ENCODE measurements at regions not wholly inside any gene's neighbourhood (a gene's known extent, or its start where the extent isn't known, plus 50 kb on each side); places are given as distances from the start of the nearest gene placed in this dataset.

DNA sequence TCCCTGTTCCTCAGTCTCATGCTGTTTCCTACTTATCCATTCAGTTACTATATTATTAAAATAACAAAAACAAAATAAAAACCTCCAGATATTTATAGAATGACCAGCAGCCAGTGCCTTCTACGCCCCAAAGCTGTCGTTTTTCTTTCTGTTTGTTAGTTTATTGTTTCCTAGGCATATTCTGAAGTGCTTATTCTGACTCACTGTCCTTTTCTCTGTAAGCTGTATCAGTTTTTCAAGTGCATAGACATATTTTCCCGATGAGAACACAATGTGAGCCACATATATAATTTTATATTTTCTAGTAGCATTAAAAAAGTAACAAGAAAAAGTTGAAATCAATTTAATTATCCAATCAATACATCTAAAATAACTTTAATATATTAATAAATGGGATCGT is 2158.6 kb upstream of the TENM3 start:
- Histone ChIP-seq H3K27me3 (ENCODE audit: insufficient read depth, low read length) (no peaks in the 10 kb centered on the region), H3K4me3 (ENCODE audit: low read length) (no peak overlapping the region), H3K9me3 (ENCODE audit: low read depth, low read length) (no peaks in the 10 kb centered on the region), H3K4me1 (ENCODE audit: insufficient read depth, low read length) (no peaks in the 10 kb centered on the region)

DNA sequence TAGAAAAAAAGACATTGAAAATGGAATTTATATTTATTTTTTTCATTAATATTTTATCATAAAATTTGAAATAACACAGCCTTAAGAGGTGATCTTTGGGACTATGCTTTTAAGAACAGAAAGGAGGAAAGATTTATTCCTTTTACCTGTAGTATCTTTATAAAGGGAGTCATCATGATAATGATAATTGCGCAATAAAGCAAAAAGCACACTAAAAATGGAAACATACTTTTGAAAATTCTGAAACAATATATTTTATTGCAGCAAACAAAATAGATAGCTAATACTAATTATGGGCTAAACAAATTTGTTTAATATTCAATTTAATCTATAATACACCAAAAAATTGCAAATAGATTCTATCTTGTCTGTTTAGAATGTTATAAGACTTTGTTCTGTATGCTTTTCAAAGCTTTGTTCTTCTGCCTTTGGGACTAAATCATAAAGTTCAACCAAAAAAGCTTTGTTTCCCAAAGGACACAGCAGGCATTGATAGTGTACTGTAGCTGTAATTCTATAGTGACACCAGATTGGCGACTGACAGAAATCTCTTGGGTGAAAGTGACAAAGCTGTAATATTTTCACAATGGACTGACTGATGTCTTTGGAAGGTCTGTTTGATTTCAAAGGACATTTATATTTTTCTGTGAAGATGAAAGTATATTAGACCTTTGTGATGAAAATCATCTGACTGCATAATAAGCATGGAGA is 2156.6 kb upstream of the TENM3 start:
- Histone ChIP-seq H3K4me3 (ENCODE audit: low read length) (no peak overlapping the region), H3K4me1 (ENCODE audit: insufficient read depth, low read length) (no peaks in the 10 kb centered on the region), H3K27me3 (ENCODE audit: insufficient read depth, low read length) (no peaks in the 10 kb centered on the region), H3K9me3 (ENCODE audit: low read depth, low read length) (no peaks in the 10 kb centered on the region)

DNA sequence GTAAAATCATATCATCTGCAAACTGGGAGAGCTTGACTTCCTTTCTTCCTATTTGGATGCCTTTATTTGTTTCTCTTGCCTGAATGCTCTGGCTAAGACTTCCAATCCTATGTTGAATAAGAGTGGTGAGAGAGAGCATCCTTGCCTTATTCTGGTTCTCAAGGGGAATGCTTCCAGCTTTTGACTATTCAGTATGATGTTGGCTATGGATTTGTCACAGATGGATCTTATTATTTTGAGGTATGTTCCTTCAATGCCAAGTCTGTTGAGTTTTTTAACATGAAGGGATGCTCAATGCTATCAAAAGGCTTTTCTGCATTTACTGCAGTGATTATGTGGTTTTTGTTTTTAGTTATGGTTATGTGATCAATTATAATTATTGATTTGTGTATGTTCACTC is 2144.6 kb upstream of the TENM3 start:
- H3K9me3 ChIP-seq (ENCODE audit: low read depth, low read length) = no peaks in the 10 kb centered on the region
- H3K4me1 ChIP-seq (ENCODE audit: insufficient read depth, low read length) = no peaks in the 10 kb centered on the region
- no peak overlapping the region for H3K4me3 ChIP-seq (ENCODE audit: low read length)
- no peaks in the 10 kb centered on the region for H3K27me3 ChIP-seq (ENCODE audit: insufficient read depth, low read length)

DNA sequence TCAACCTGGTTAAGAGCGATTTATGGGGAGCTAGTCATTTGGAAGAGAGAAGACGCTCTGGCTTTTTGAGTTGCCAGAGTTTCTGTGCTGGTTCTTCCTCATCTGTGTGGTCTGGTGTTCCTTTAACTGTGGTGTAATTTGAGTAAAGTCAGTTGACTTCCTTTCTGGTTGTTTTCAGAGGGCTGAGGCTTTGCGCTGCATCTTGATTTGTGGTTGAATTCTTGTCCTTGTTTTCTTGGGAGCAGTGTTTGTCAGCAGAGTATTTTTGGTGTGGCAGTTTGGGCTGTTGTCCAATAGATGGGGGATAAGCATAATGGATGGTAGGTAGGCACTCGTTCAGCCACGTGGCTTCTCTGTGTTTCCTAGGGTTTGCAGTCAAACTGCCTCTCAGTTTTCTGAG is 2143.2 kb upstream of the TENM3 start:
- no peaks in the 10 kb centered on the region for H3K27me3 ChIP-seq (ENCODE audit: insufficient read depth, low read length)
- no peak overlapping the region for H3K4me3 ChIP-seq (ENCODE audit: low read length)
- H3K4me1 ChIP-seq (ENCODE audit: insufficient read depth, low read length) = no peaks in the 10 kb centered on the region

DNA sequence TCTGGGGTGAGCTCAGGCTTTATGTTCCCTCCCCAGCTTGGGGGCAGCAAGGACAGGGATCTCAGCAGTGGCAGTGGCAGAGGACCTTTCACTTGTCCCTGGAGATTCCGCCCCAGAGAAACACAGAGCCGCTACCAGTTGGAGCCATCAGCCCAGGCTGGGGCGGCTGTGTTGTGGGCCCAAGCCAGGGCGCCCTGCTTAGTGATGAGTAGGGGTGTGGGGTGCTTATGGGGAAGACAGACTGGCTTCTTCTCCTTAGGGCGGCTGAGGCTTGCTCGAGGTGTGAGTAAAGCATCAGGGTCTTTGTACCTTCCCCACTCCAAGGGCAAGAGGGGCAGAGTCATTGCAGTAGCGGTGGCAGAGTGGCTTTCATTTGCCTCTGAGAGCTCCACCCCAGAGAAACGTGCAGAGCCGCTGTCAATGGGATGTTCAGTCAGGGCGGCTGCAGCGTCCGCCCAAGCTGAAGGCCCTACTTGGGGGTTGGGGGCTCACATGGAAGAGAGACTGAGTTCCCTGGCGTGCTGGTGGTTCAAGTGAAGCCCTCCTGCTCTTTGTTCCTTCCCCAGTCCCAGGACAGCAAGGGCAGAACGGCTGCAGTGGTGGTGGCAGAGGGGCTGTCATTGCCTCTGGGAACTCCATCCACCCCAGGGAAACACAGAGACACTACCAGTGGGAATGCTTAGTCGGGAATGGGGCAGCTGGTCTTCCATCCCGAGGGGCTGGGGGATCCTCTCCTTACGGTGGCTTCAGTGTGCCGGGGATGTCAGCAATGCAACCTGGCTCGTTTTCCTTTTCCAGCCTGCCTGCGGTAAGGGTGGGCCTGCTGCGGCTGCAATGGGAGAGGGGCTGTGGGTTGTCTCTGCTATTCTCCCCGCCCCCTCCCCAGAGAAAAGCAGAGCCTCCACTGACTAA is 2142.5 kb upstream of the TENM3 start:
- Histone ChIP-seq H3K9me3 (ENCODE audit: low read depth, low read length) (no peaks in the 10 kb centered on the region), H3K4me3 (ENCODE audit: low read length) (no peak overlapping the region), H3K27me3 (ENCODE audit: insufficient read depth, low read length) (no peaks in the 10 kb centered on the region), H3K4me1 (ENCODE audit: insufficient read depth, low read length) (no peaks in the 10 kb centered on the region)

More for the DNA sequence above, 2143.2 kb upstream of the TENM3 start:
- no peaks in the 10 kb centered on the region for H3K9me3 ChIP-seq (ENCODE audit: low read depth, low read length)

DNA sequence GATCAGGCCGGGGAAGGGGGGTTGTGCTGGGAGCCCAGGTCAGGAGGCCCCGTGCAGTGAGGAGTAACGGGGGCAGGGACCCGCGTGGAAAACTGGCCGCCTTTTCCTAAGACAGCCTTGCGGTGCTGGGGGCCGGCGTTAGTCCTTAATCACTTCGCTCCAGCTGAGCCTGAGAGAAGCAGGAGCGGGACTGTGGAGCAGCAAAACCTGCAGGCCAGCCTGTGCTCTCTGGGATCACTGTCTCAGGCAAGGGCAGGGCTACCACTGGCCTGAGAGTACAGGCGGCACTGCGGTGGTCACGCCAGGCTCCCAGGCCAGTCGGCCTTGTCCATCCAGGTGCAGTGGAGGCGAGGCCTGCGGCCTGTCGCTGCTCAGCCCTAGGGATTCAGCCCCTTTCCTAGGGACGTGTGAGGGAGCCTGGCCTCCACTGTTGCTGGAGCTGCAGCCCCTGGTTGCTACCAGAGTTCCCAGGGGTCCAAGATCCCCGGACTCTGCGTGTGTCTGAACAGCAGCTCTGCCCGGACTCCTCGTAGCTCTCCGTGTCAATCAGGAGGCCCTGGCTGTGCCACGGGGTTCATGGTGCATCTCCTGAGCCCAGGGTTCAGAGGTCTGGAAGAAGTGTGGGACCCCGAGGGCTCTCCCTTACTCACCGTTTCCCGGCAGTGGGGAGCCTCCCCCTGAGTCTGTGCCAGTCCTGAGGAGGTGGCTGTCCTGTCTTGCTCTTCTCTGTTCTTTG is 2141.7 kb upstream of the TENM3 start:
- no peaks in the 10 kb centered on the region for H3K9me3 ChIP-seq (ENCODE audit: low read depth, low read length)
- no peaks in the 10 kb centered on the region for H3K4me1 ChIP-seq (ENCODE audit: insufficient read depth, low read length)

DNA sequence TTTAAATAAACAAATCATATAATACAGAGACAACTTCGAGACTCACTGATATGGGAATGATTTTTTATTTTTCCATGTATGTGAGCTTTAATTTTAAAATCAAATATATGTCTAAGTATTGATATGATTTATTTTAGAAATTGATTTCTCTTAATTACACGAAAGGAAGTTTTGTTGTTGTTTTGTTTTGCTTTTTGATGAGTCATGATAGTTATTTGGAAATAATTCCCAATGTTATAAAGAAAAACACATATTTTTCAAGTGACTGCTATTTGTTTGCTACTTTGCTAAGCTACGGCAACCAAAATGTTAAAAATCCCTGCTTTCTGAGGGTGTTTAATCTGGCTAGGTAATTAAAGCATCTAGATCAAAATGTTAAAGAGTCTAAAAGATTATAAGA is 2139.4 kb upstream of the TENM3 start:
- H3K4me3 ChIP-seq (ENCODE audit: low read length) = no peak overlapping the region
- H3K4me1 ChIP-seq (ENCODE audit: insufficient read depth, low read length) = no peaks in the 10 kb centered on the region
- no peaks in the 10 kb centered on the region for H3K27me3 ChIP-seq (ENCODE audit: insufficient read depth, low read length)
- no peaks in the 10 kb centered on the region for H3K9me3 ChIP-seq (ENCODE audit: low read depth, low read length)

More for the DNA sequence above, 2141.7 kb upstream of the TENM3 start:
- no peak overlapping the region for H3K4me3 ChIP-seq (ENCODE audit: low read length)
- no peaks in the 10 kb centered on the region for H3K27me3 ChIP-seq (ENCODE audit: insufficient read depth, low read length)

DNA sequence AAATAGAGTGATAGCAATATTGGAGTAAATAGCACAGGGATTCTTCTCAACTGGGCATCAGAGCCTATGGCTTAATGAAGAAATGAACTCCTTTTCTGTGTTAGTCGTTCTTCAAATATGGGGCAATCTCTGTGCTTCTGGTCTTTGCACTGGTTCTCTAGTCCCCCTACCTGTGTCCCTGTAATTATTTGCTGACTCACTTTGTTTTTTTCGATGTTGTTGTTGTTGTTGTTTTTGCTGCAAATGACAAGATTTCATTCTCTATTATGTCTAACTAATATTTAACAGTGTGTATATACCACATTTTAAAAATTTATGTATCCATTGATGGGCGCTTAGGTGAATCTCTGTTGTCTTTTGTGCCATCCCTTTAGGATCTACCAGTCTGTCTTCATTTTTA is 2137.8 kb upstream of the TENM3 start:
- Histone ChIP-seq H3K9me3 (ENCODE audit: low read depth, low read length) (no peaks in the 10 kb centered on the region), H3K27me3 (ENCODE audit: insufficient read depth, low read length) (no peaks in the 10 kb centered on the region), H3K4me1 (ENCODE audit: insufficient read depth, low read length) (no peaks in the 10 kb centered on the region), H3K4me3 (ENCODE audit: low read length) (no peak overlapping the region)

DNA sequence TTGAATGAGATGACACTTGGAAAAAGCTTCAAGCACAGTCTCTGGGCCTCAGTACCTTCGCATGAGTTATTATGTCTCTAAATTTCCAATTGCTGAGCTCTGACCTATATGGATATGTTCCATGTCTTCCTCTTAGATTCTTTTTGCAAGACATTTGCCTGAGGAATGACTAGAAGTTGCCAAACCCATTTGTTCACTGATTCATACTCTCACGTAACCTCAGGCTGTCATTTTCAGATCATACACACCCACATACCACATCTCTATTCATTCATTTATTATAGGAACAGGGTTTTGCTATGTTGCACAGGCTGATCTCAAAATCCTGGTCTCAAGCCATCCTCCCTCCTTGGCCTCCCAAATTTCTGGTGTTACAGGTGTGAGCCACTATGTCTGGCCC is 2137.1 kb upstream of the TENM3 start:
- Histone ChIP-seq H3K4me3 (ENCODE audit: low read length) (no peak overlapping the region), H3K4me1 (ENCODE audit: insufficient read depth, low read length) (no peaks in the 10 kb centered on the region), H3K27me3 (ENCODE audit: insufficient read depth, low read length) (no peaks in the 10 kb centered on the region), H3K9me3 (ENCODE audit: low read depth, low read length) (no peaks in the 10 kb centered on the region)

DNA sequence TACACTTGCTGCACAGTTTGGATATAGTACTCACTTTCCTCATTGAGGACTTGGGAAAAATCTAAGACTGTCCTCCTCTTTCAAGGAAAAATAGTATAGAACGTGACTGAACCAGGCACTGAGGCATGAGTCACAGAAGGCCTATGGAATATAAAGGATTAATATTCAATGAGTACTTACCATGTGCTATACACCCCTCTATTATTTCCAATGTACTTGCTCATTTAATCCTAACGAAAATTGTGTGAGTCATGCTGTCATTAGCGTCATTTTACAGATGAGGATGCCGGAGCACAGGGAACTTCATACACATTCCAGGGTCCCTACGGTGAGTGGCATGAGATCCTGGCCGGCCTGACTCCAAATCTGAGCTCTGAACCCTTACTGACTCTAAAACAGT is 2136.2 kb upstream of the TENM3 start:
- Histone ChIP-seq H3K9me3 (ENCODE audit: low read depth, low read length) (no peaks in the 10 kb centered on the region), H3K4me3 (ENCODE audit: low read length) (no peak overlapping the region), H3K27me3 (ENCODE audit: insufficient read depth, low read length) (no peaks in the 10 kb centered on the region), H3K4me1 (ENCODE audit: insufficient read depth, low read length) (no peaks in the 10 kb centered on the region)

DNA sequence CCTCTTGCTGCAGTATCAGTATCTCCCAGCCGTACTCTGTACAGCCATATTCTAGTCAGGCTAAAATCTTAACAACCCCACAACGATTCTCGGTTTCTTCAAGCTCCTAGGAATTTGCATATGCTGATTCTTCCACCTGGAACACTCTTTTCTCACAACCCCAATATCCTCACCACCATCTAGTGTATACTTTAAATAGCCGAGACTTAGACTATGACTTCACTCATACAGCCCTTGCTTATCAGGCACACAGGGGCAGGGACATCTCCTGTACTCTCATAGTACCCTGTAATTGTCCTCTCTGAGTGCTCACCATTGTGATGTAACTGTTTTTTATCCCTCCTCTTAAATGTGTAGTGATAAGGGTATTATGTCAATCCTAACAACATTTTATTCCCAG is 2126.4 kb upstream of the TENM3 start:
- H3K4me1 ChIP-seq (ENCODE audit: insufficient read depth, low read length) = no peaks in the 10 kb centered on the region
- H3K4me3 ChIP-seq (ENCODE audit: low read length) = no peak overlapping the region
- no peaks in the 10 kb centered on the region for H3K9me3 ChIP-seq (ENCODE audit: low read depth, low read length)
- H3K27me3 ChIP-seq (ENCODE audit: insufficient read depth, low read length) = no peaks in the 10 kb centered on the region

DNA sequence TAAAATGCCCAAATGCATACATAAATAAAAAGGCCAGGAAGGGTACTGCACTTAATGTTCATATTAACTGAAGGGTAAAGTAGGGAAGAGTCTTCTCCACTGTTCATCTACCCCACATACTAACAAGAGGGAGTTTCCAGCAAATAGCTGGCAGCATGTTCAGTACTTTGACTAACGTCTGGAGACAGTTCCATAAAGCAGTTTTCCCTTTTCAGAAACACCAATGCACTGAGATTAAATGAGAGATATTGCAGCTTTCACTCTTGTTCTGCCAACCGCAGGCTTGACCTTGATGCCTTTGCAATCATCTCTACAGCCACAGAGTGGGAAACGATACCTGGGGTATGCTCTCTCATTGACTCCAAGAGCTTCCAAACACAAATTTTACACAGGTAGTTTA is 2123.1 kb upstream of the TENM3 start:
- no peak overlapping the region for H3K4me3 ChIP-seq (ENCODE audit: low read length)
- no peaks in the 10 kb centered on the region for H3K9me3 ChIP-seq (ENCODE audit: low read depth, low read length)
- H3K27me3 ChIP-seq (ENCODE audit: insufficient read depth, low read length) = no peaks in the 10 kb centered on the region
- H3K4me1 ChIP-seq (ENCODE audit: insufficient read depth, low read length) = no peaks in the 10 kb centered on the region

DNA sequence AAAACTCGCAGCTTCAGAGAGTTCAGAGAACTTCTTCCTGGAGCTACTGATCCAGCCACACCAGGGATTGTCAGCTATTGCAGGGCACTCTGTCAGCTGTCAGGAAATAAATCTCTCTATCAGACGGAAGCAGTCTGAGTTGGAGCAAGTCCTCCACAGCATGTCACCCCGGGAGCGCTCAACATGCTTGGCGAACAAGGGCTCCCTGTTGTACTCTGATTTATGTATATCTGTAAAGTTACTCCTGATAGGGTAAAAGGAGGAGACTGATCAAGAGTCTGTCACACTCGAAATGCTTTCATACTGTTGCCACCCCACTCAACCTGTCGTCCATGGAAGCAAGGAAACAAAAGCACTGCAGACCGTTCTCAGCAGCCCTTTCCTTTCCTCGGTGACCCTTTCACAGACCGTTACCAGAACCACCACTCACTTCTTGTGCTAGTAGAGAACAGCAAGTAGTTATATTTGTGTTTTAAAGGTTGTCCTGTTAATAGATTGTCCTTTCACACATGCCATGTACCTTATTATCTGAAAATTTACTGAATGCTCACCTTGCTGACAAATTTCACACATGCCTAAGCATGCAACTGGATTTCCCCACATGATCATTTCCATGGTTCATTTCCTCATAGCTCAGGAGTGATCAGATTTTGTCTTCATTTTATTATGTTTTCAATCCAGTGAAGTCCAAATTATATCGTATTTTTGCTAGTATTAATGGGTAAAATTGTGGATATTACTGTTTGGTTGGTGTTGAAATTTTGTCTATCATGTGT is 2108.9 kb upstream of the TENM3 start:
- Histone ChIP-seq H3K27me3 (ENCODE audit: insufficient read depth, low read length) (no peaks in the 10 kb centered on the region), H3K4me3 (ENCODE audit: low read length) (no peak overlapping the region), H3K4me1 (ENCODE audit: insufficient read depth, low read length) (no peaks in the 10 kb centered on the region), H3K9me3 (ENCODE audit: low read depth, low read length) (no peaks in the 10 kb centered on the region)

DNA sequence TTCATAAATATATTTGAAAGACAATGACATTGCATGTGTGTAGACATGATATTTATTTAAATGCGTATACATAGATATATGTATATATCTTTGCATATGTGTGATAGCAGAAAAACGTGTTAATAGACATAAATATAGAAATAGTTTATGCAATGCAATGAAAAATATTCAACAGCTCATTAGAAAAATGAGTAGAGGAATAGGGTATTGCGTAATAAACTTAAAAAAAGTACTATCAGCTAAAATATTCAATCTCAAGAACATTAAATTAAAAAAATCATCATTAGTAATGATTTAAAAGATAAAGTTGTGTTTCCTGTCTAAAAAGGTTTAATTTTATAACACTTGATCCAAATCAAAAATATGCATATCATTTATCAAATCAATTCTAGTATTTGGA is 2101.5 kb upstream of the TENM3 start:
- Histone ChIP-seq H3K4me1 (ENCODE audit: insufficient read depth, low read length) (no peaks in the 10 kb centered on the region), H3K4me3 (ENCODE audit: low read length) (no peak overlapping the region), H3K27me3 (ENCODE audit: insufficient read depth, low read length) (no peaks in the 10 kb centered on the region), H3K9me3 (ENCODE audit: low read depth, low read length) (no peaks in the 10 kb centered on the region)

DNA sequence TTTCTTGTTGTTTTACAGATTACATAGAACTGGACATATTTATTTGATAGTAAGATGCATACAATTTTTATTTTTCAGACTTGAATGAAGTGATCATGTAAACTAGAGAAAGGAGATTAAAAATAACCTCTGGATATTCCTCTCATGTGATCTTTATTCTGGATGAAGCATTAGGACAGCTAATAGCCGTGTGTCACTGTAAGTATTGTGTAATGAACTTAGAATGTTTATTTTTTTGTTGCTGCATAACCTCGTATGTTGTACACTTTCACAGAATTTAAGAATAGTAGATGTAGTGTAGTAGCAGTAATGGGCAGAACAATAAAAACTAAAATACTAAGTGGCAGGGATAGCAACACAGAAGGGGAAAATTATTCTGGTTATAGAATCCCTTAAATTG is 2094.5 kb upstream of the TENM3 start:
- Histone ChIP-seq H3K9me3 (ENCODE audit: low read depth, low read length) (no peaks in the 10 kb centered on the region), H3K27me3 (ENCODE audit: insufficient read depth, low read length) (no peaks in the 10 kb centered on the region), H3K4me1 (ENCODE audit: insufficient read depth, low read length) (no peaks in the 10 kb centered on the region), H3K4me3 (ENCODE audit: low read length) (no peak overlapping the region)
